ENCODE measurements at regions not wholly inside any gene's neighbourhood (a gene's known extent, or its start where the extent isn't known, plus 50 kb on each side); places are given as distances from the start of the nearest gene placed in this dataset.

- TF ChIP-seq CTCF (IDR thresholded peaks at IDR 0.05; ENCODE audit: low read depth, low read length, missing input control) (no peak), JUND (IDR thresholded peaks at IDR 0.05) (no peak), TAF1 (conservative IDR thresholded peaks at IDR 0.05) (no peak), GABPA (IDR thresholded peaks at IDR 0.05 in 1 of 2, conservative IDR thresholded peaks at IDR 0.05 in 1 of 2) (no peak), RAD21 (IDR thresholded peaks at IDR 0.05) (no peak), FOXA1 (IDR thresholded peaks at IDR 0.05) (no peak), SP1 (IDR thresholded peaks at IDR 0.05) (no peak), YY1 (IDR thresholded peaks at IDR 0.05) (no peak), ATF3 (IDR thresholded peaks at IDR 0.05) (no peak), EGR1 (IDR thresholded peaks at IDR 0.05; ENCODE audit: low read depth in 2 of 2) (no peak), MAX (IDR thresholded peaks at IDR 0.05) (no peak)
- TF ChIP-seq, protein P1, sequence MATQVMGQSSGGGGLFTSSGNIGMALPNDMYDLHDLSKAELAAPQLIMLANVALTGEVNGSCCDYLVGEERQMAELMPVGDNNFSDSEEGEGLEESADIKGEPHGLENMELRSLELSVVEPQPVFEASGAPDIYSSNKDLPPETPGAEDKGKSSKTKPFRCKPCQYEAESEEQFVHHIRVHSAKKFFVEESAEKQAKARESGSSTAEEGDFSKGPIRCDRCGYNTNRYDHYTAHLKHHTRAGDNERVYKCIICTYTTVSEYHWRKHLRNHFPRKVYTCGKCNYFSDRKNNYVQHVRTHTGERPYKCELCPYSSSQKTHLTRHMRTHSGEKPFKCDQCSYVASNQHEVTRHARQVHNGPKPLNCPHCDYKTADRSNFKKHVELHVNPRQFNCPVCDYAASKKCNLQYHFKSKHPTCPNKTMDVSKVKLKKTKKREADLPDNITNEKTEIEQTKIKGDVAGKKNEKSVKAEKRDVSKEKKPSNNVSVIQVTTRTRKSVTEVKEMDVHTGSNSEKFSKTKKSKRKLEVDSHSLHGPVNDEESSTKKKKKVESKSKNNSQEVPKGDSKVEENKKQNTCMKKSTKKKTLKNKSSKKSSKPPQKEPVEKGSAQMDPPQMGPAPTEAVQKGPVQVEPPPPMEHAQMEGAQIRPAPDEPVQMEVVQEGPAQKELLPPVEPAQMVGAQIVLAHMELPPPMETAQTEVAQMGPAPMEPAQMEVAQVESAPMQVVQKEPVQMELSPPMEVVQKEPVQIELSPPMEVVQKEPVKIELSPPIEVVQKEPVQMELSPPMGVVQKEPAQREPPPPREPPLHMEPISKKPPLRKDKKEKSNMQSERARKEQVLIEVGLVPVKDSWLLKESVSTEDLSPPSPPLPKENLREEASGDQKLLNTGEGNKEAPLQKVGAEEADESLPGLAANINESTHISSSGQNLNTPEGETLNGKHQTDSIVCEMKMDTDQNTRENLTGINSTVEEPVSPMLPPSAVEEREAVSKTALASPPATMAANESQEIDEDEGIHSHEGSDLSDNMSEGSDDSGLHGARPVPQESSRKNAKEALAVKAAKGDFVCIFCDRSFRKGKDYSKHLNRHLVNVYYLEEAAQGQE (IDR thresholded peaks at IDR 0.05): no peak
- TF ChIP-seq, protein P2, sequence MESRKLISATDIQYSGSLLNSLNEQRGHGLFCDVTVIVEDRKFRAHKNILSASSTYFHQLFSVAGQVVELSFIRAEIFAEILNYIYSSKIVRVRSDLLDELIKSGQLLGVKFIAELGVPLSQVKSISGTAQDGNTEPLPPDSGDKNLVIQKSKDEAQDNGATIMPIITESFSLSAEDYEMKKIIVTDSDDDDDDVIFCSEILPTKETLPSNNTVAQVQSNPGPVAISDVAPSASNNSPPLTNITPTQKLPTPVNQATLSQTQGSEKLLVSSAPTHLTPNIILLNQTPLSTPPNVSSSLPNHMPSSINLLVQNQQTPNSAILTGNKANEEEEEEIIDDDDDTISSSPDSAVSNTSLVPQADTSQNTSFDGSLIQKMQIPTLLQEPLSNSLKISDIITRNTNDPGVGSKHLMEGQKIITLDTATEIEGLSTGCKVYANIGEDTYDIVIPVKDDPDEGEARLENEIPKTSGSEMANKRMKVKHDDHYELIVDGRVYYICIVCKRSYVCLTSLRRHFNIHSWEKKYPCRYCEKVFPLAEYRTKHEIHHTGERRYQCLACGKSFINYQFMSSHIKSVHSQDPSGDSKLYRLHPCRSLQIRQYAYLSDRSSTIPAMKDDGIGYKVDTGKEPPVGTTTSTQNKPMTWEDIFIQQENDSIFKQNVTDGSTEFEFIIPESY (IDR thresholded peaks at IDR 0.05): no peak
Measured at GRCh38 chr18:46253498-46253897, 149.3 kb downstream of the HAUS1 start.

All from liver (tissue), 3 donors.